Tibial nerve (tissue), 4 donors: ENCODE measurements at regions not wholly inside any gene's neighbourhood (a gene's known extent, or its start where the extent isn't known, plus 50 kb on each side); places are given as distances from the start of the nearest gene placed in this dataset.

ENCODE experiments used
- DNase-seq, 2 donors: peaks; one replicate each; pipeline ENCODE4 v3.0.0-alpha.2; 2019; ENCODE audit warnings: low spot score in 2 of 2
- H3K27ac ChIP-seq, 4 donors: fragments of 200-600 bp; sonication (generic) in 3 of 4; one replicate each; pipeline ENCODE4 v1.5.1; 2017 to 2019; ENCODE audit warnings: mild to moderate bottlenecking in 1 of 4
- H3K27me3 ChIP-seq, 2 donors: fragments of 200-600 bp; sonication (generic) in 1 of 2; one replicate each; pipeline versions ENCODE4 v1.5.1 to v1.6.0; 2017 to 2019
- H3K36me3 ChIP-seq, 3 donors: fragments of 200-600 bp; sonication (generic); one replicate each; pipeline ENCODE4 v1.5.1; 2018 to 2019
- H3K4me1 ChIP-seq, 4 donors: fragments of 200-600 bp; sonication (generic) in 3 of 4; one replicate each; pipeline ENCODE4 v1.5.1; 2017 to 2019
- H3K4me3 ChIP-seq, 4 donors: fragments of 200-600 bp; sonication (generic) in 3 of 4; one replicate each; pipeline ENCODE4 v1.5.1; 2017 to 2019; ENCODE audit warnings: mild to moderate bottlenecking in 1 of 4, moderate library complexity in 1 of 4
- H3K9me3 ChIP-seq, 4 donors: fragments of 200-600 bp; sonication (generic) in 3 of 4; one replicate each; pipeline ENCODE4 v1.5.1; 2017 to 2019
- EP300 ChIP-seq, 2 donors: sonication (generic); formaldehyde crosslinking; IDR thresholded peaks; one replicate each; pipeline ENCODE4 v1.6.1; 2017; ENCODE audit warnings: antibody characterized with exemption in 2 of 2, mild to moderate bottlenecking in 1 of 2
- POLR2A ChIP-seq, 2 donors: fragments of 450-650 bp; IDR thresholded peaks; one replicate each; pipeline ENCODE4 v1.6.1; 2017; ENCODE audit warnings: antibody characterized with exemption in 2 of 2, mild to moderate bottlenecking in 2 of 2, moderate library complexity in 2 of 2
- WGBS, 2 donors: methylation state at CpG; one replicate each; pipeline ENCODE4 v1.1.5; 2018; 5-methylcytosine and 5-hydroxymethylcytosine counted together
- TF ChIP-seq, protein P1 (sequence below), 5 experiments: fragments of 200-600 bp in 3 of 5; fragments of 450-650 bp in 2 of 5; sonication (generic) in 3 of 5; IDR thresholded peaks; one replicate each; pipeline ENCODE4 v1.5.1; 2016 to 2019; ENCODE audit warnings: antibody characterized with exemption in 5 of 5, mild to moderate bottlenecking in 3 of 5, moderate library complexity in 2 of 5

DNA sequence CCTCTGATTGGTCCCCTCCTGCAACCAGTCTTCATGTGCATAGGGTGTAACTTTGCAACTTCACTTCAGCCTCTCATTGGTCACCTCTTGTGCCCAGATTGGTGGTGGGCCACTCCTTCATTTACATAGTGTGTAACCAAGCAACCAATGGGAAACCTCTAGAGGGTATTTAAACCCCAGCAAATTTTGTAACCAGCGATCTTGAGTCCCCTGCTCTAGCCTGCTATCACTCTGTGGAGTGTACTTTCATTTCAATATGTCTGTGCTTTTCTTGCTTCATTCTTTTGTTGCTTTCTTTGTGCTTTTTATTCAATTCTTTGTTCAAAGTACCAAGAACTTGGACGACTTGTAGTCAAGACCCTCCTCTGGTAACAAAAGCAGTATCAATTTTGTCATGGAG is 1336.9 kb upstream of the SPRY2 start:
- Histone ChIP-seq H3K4me1 (no peaks in the 10 kb centered on the region), H3K27me3 (no peaks in the 10 kb centered on the region), H3K36me3 (no peaks in the 10 kb centered on the region), H3K27ac (no peak overlapping the region), H3K9me3 (peaks cover 0 to 8% (median 2%) of the 10 kb centered on the region in 4 donors), H3K4me3 (no peak overlapping the region)
- no peak for DNase-seq
- 76 to 87% methylated on average over 2 of the region's 2 CpGs for WGBS, 2 donors
- TF ChIP-seq, protein P1, sequence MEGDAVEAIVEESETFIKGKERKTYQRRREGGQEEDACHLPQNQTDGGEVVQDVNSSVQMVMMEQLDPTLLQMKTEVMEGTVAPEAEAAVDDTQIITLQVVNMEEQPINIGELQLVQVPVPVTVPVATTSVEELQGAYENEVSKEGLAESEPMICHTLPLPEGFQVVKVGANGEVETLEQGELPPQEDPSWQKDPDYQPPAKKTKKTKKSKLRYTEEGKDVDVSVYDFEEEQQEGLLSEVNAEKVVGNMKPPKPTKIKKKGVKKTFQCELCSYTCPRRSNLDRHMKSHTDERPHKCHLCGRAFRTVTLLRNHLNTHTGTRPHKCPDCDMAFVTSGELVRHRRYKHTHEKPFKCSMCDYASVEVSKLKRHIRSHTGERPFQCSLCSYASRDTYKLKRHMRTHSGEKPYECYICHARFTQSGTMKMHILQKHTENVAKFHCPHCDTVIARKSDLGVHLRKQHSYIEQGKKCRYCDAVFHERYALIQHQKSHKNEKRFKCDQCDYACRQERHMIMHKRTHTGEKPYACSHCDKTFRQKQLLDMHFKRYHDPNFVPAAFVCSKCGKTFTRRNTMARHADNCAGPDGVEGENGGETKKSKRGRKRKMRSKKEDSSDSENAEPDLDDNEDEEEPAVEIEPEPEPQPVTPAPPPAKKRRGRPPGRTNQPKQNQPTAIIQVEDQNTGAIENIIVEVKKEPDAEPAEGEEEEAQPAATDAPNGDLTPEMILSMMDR (IDR thresholded peaks at IDR 0.05), result no peak
- TF ChIP-seq POLR2A (IDR thresholded peaks at IDR 0.05) (no peak), EP300 (IDR thresholded peaks at IDR 0.05) (no peak)

DNA sequence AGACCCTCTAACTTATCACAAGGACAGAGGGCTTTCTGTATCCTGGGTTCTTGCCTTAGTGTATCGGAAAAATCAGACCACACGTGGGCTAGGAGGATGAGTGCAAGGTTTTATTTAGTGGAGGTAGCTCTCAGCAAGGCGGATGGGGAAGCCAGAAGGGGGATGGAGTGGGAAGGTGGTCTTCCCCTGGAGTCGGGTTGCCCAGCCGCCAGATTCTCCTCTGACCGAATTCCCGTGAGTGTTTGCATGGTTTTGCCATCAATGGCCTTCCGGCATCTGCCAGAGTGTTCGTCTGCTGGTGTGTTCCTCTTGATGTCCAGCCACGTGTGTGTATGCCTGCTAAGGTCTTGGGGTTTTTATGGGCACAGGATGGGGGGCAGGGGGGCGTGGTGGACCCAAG is 1335.1 kb upstream of the SPRY2 start:
- Histone ChIP-seq H3K27ac (no peak overlapping the region), H3K4me1 (no peaks in the 10 kb centered on the region), H3K4me3 (no peak overlapping the region), H3K27me3 (no peaks in the 10 kb centered on the region), H3K36me3 (no peaks in the 10 kb centered on the region), H3K9me3 (peaks cover 0 to 8% (median 2%) of the 10 kb centered on the region in 4 donors)
- 92 to 93% methylated on average over 11 of the region's 11 CpGs for WGBS, 2 donors
- DNase-seq, result no peak
- no peak for TF ChIP-seq EP300 (IDR thresholded peaks at IDR 0.05)
- TF ChIP-seq, protein P1 (IDR thresholded peaks at IDR 0.05), result no peak
- TF ChIP-seq POLR2A (IDR thresholded peaks at IDR 0.05), result no peak

DNA sequence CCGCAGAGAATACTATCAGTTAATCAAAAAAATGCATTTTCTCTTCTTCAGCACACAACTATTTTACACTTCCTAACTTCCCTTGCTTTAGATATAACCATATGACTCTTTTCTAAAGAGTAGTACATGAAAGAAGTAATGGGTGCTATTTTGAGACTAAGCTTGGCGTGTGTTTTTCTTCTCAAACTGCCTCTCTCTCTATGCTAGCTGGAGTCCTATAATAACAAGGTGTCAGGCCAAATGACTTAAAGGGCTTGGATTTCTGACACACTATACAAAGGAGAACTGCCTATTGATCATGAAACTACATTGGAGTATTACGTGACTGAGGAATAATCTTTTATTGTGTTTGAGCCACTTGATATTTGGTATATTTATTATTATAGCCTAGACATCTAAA is 1330.1 kb upstream of the SPRY2 start:
- no peak for DNase-seq
- Histone ChIP-seq H3K36me3 (no peaks in the 10 kb centered on the region), H3K4me1 (no peaks in the 10 kb centered on the region), H3K27ac (no peak overlapping the region), H3K4me3 (no peak overlapping the region), H3K27me3 (no peaks in the 10 kb centered on the region), H3K9me3 (no peaks in the 10 kb centered on the region)
- 84 to 87% methylated on average over 3 of the region's 3 CpGs for WGBS, 2 donors
- no peak for TF ChIP-seq POLR2A (IDR thresholded peaks at IDR 0.05)
- TF ChIP-seq, protein P1 (IDR thresholded peaks at IDR 0.05), result no peak
- TF ChIP-seq EP300 (IDR thresholded peaks at IDR 0.05), result no peak

DNA sequence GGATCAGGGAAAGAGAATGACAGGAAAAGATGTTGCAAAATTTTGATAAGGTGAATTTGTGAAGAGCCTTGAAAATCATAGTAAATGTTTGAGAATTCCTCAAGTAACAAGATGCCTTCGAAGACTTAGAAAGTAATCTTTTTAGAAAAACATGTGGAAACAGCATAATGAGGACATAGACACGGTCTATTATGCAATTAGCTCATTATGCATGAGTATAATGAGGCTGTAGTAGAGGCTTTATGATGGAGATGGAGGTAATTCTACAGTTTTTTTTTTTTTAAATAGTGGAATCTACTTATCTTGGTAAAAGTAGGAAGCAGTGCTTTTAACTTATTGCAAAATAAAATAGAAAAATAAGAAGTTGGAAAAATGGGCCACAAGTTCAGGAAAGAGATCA is 1329.1 kb upstream of the SPRY2 start:
- no peaks in the 10 kb centered on the region for H3K4me1 ChIP-seq
- no peak for DNase-seq
- no peaks in the 10 kb centered on the region for H3K27me3 ChIP-seq
- H3K27ac ChIP-seq, result no peak overlapping the region
- no peaks in the 10 kb centered on the region for H3K36me3 ChIP-seq
- 36 to 66% methylated on average over 2 of the region's 2 CpGs for WGBS, 2 donors
- no peak for TF ChIP-seq EP300 (IDR thresholded peaks at IDR 0.05)
- no peaks in the 10 kb centered on the region for H3K9me3 ChIP-seq
- H3K4me3 ChIP-seq, result no peak overlapping the region

DNA sequence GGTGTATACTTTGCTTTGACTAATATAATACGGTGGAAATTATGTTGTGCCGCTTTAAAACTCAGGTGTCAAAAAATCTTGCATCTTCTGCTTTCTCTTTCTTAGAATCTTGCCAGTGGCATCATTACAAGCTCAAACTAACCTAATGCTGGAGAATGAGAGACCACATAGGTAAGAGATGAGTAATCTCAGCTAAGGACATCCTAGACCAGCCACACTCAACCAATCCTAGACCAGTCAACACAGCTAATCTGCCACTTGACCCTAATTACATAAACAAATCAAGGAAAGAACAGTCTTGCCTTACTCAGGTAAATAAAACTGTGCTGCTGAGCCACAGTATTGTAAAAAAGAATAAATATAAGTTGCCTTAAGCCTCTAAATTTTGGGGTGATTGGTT is 1323.9 kb upstream of the SPRY2 start:
- TF ChIP-seq POLR2A (IDR thresholded peaks at IDR 0.05) (no peak), EP300 (IDR thresholded peaks at IDR 0.05) (no peak)
- TF ChIP-seq, protein P1 (IDR thresholded peaks at IDR 0.05), result no peak
- Histone ChIP-seq H3K9me3 (no peaks in the 10 kb centered on the region), H3K4me1 (no peaks in the 10 kb centered on the region), H3K36me3 (no peaks in the 10 kb centered on the region), H3K4me3 (no peak overlapping the region), H3K27ac (no peak overlapping the region), H3K27me3 (no peaks in the 10 kb centered on the region)
- WGBS, 2 donors, result 94 to 96% methylated on average over 2 of the region's 2 CpGs
- DNase-seq, result no peak

DNA sequence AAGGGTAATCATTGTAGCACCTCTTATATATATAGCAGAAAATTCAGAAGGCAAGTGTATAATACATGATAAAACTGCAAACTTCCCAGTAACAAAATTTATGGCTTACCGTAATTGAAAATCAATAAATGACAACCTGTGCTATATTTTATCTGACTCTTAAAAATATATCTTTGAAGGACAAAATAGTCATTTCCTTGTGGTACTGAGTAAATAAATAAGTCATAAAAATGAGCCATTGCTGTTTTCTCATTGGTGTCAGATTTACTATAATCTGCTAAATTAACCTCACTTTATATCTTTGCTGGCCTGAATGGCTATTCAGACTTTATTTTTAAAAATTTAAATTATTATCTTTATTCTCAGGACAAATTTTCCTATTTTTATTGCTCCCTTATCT is 1319.1 kb upstream of the SPRY2 start:
- DNase-seq, result no peak
- Histone ChIP-seq H3K27ac (no peak overlapping the region), H3K4me1 (no peaks in the 10 kb centered on the region), H3K9me3 (peaks cover 0 to 16% (median 0%) of the 10 kb centered on the region in 4 donors), H3K27me3 (no peaks in the 10 kb centered on the region), H3K4me3 (no peak overlapping the region), H3K36me3 (no peaks in the 10 kb centered on the region)
- TF ChIP-seq EP300 (IDR thresholded peaks at IDR 0.05) (no peak), POLR2A (IDR thresholded peaks at IDR 0.05) (no peak)
- TF ChIP-seq, protein P1 (IDR thresholded peaks at IDR 0.05), result no peak
- WGBS, 2 donors, result 92 to 97% methylated on average over 1 of the region's 1 CpG
